Neural progenitor cell (in vitro differentiated cells): ENCODE measurements at regions not wholly inside any gene's neighbourhood (a gene's known extent, or its start where the extent isn't known, plus 50 kb on each side); places are given as distances from the start of the nearest gene placed in this dataset.
"Not testable (repeated sequence)": the region's sequence is repeated elsewhere in the genome, so short reads cannot be mapped to it uniquely, and the experiment has no call there.

Experiments used
- DNase-seq: peaks from one replicate; pipeline ENCODE4 v3.0.0-alpha.2; 2016; ENCODE audit warnings: low spot score
- H2AFZ ChIP-seq: fragments of 200-600 bp; sonication (generic); replicated peaks from 2 replicates; pipeline ENCODE4 v1.6.1; 2016; ENCODE audit warnings: antibody characterized with exemption
- H3F3A ChIP-seq: fragments of 200-600 bp; sonication (generic); 2 replicates; pipeline ENCODE4 v1.6.1; 2016; ENCODE audit warnings: antibody characterized with exemption, low read depth
- H3K27ac ChIP-seq: fragments of 200-600 bp; sonication (generic); 2 replicates; pipeline ENCODE4 v1.5.1; 2016; ENCODE audit warnings: mild to moderate bottlenecking
- H3K27me3 ChIP-seq: fragments of 200-600 bp; sonication (generic); 2 replicates; pipeline ENCODE4 v1.6.1; 2016; ENCODE audit warnings: mild to moderate bottlenecking, moderate library complexity
- H3K36me3 ChIP-seq: fragments of 200-600 bp; sonication (generic); 2 replicates; pipeline ENCODE4 v1.5.1; 2016
- H3K4me1 ChIP-seq: fragments of 200-600 bp; sonication (generic); 2 replicates; pipeline ENCODE4 v1.6.1; 2016; ENCODE audit warnings: mixed run types
- H3K4me2 ChIP-seq: fragments of 200-600 bp; sonication (generic); 2 replicates; pipeline ENCODE4 v1.6.1; 2016
- H3K4me3 ChIP-seq: fragments of 200-600 bp; sonication (generic); 2 replicates; pipeline ENCODE4 v1.5.1; 2016
- H3K79me2 ChIP-seq: fragments of 200-600 bp; sonication (generic); 2 replicates; pipeline ENCODE4 v1.6.1; 2016; ENCODE audit warnings: low read depth
- H3K9ac ChIP-seq: fragments of 200-600 bp; sonication (generic); 2 replicates; pipeline ENCODE4 v1.6.1; 2016
- H3K9me3 ChIP-seq: fragments of 200-600 bp; sonication (generic); 2 replicates; pipeline ENCODE4 v1.5.1; 2016; ENCODE audit warnings: low read depth
- H4K20me1 ChIP-seq: fragments of 200-600 bp; sonication (generic); 2 replicates; pipeline ENCODE4 v1.6.1; 2016; ENCODE audit warnings: low read depth
- H3K27ac Mint-ChIP-seq: 3 replicates; pipeline ENCODE4 v1.8.0; 2021; ENCODE audit warnings: mixed read lengths
- H3K27me3 Mint-ChIP-seq: 2 replicates; pipeline ENCODE4 v1.8.0; 2022; ENCODE audit warnings: low read depth, mild to moderate bottlenecking, inconsistent platforms, moderate library complexity, mixed read lengths; ENCODE audit not compliant: insufficient read depth
- H3K36me3 Mint-ChIP-seq: 3 replicates; pipeline ENCODE4 v1.8.0; 2021; ENCODE audit warnings: mixed read lengths
- H3K4me1 Mint-ChIP-seq: 3 replicates; pipeline ENCODE4 v1.8.0; 2021; ENCODE audit warnings: mixed read lengths
- H3K4me3 Mint-ChIP-seq: 3 replicates; pipeline ENCODE4 v1.8.0; 2021; ENCODE audit warnings: mild to moderate bottlenecking, moderate library complexity, mixed read lengths
- H3K9me3 Mint-ChIP-seq: 3 replicates; pipeline ENCODE4 v1.8.0; 2020; ENCODE audit warnings: mixed read lengths
- EZH2 ChIP-seq: fragments of 200-600 bp; sonication (generic); IDR thresholded peaks from 2 replicates; pipeline ENCODE4 v1.6.1; 2017; ENCODE audit warnings: antibody characterized with exemption, mild to moderate bottlenecking, moderate library complexity
- EZH2phosphoT487 ChIP-seq: fragments of 200-600 bp; sonication (generic); IDR thresholded peaks from 2 replicates; pipeline ENCODE4 v1.6.1; 2017; ENCODE audit warnings: antibody characterized with exemption
- TF ChIP-seq, protein P1 (sequence below): fragments of 200-600 bp; sonication (generic); IDR thresholded peaks from 2 replicates; pipeline ENCODE4 v1.5.1; 2017; ENCODE audit warnings: antibody characterized with exemption, mild to moderate bottlenecking

- Mint-ChIP-seq H3K27ac (peak overlapping the region; percentile 9), H3K4me3 (no peak overlapping the region), H3K4me1 (peaks cover 17% of the 10 kb centered on the region), H3K27me3 (peaks cover 3% of the 10 kb centered on the region), H3K36me3 (peaks cover 3% of the 10 kb centered on the region), H3K9me3 (peaks cover 8% of the 10 kb centered on the region)
- H3K9me3 ChIP-seq: peaks cover 4% of the 10 kb centered on the region
- no peaks in the 10 kb centered on the region for H3F3A ChIP-seq
- H4K20me1 ChIP-seq: no peaks in the 10 kb centered on the region
- no peaks in the 10 kb centered on the region for H3K27me3 ChIP-seq
- no peak overlapping the region for H3K27ac ChIP-seq
- no peaks in the 10 kb centered on the region for H3K36me3 ChIP-seq
- no peak overlapping the region for H3K4me2 ChIP-seq
- no peak overlapping the region for H2AFZ ChIP-seq
- no peak overlapping the region for H3K4me3 ChIP-seq
- H3K9ac ChIP-seq: no peak overlapping the region
- TF ChIP-seq EZH2 (no peak), EZH2phosphoT487 (no peak)
- TF ChIP-seq, protein P1, sequence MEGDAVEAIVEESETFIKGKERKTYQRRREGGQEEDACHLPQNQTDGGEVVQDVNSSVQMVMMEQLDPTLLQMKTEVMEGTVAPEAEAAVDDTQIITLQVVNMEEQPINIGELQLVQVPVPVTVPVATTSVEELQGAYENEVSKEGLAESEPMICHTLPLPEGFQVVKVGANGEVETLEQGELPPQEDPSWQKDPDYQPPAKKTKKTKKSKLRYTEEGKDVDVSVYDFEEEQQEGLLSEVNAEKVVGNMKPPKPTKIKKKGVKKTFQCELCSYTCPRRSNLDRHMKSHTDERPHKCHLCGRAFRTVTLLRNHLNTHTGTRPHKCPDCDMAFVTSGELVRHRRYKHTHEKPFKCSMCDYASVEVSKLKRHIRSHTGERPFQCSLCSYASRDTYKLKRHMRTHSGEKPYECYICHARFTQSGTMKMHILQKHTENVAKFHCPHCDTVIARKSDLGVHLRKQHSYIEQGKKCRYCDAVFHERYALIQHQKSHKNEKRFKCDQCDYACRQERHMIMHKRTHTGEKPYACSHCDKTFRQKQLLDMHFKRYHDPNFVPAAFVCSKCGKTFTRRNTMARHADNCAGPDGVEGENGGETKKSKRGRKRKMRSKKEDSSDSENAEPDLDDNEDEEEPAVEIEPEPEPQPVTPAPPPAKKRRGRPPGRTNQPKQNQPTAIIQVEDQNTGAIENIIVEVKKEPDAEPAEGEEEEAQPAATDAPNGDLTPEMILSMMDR: no peak
- DNase-seq: no peak
- H3K4me1 ChIP-seq: peaks cover 21% of the 10 kb centered on the region
- no peaks in the 10 kb centered on the region for H3K79me2 ChIP-seq
Observed at GRCh38 chr9:87022178-87022577, 74.9 kb upstream of the GAS1 start.

- Histone ChIP-seq H3K9me3 (peaks cover 4% of the 10 kb centered on the region), H3K4me1 (peaks cover 6% of the 10 kb centered on the region), H3K79me2 (no peaks in the 10 kb centered on the region), H3F3A (no peaks in the 10 kb centered on the region), H3K9ac (no peak overlapping the region), H3K27me3 (no peaks in the 10 kb centered on the region), H3K27ac (no peak overlapping the region), H2AFZ (no peak overlapping the region), H3K4me2 (no peak overlapping the region), H4K20me1 (no peaks in the 10 kb centered on the region), H3K36me3 (no peaks in the 10 kb centered on the region), H3K4me3 (no peak overlapping the region)
- H3K27me3 Mint-ChIP-seq: peaks cover 3% of the 10 kb centered on the region
- no peak for DNase-seq
- H3K36me3 Mint-ChIP-seq: no peaks in the 10 kb centered on the region
- no peak overlapping the region for H3K4me3 Mint-ChIP-seq
- no peak overlapping the region for H3K27ac Mint-ChIP-seq
- peaks cover 3% of the 10 kb centered on the region for H3K9me3 Mint-ChIP-seq
- peaks cover 11% of the 10 kb centered on the region for H3K4me1 Mint-ChIP-seq
- TF ChIP-seq EZH2phosphoT487 (no peak), EZH2 (no peak)
- TF ChIP-seq, protein P1: no peak
Observed at GRCh38 chr9:87026204-87026603, 78.9 kb upstream of the GAS1 start.

- H4K20me1 ChIP-seq, H3K27me3 Mint-ChIP-seq: not testable (repeated sequence)
Observed at GRCh38 chr9:87028836-87029235, 81.5 kb upstream of the GAS1 start.

GRCh38 chr9:87029905-87030304 is 82.6 kb upstream of the GAS1 start:
- H3K27ac Mint-ChIP-seq: no peak overlapping the region
- H3K36me3 Mint-ChIP-seq: no peaks in the 10 kb centered on the region
- peaks cover 6% of the 10 kb centered on the region for H3K4me1 ChIP-seq
- H3K27ac ChIP-seq: no peak overlapping the region
- DNase-seq: no peak
- no peak overlapping the region for H3K9ac ChIP-seq
- H3K79me2 ChIP-seq: no peaks in the 10 kb centered on the region
- no peaks in the 10 kb centered on the region for H3K36me3 ChIP-seq
- no peaks in the 10 kb centered on the region for H3K9me3 Mint-ChIP-seq
- no peak overlapping the region for H2AFZ ChIP-seq
- no peaks in the 10 kb centered on the region for H3F3A ChIP-seq
- H3K4me1 Mint-ChIP-seq: peaks cover 9% of the 10 kb centered on the region
- H4K20me1 ChIP-seq: no peaks in the 10 kb centered on the region
- H3K9me3 ChIP-seq: peaks cover 4% of the 10 kb centered on the region
- TF ChIP-seq EZH2 (no peak), EZH2phosphoT487 (no peak)
- TF ChIP-seq, protein P1: no peak
- no peak overlapping the region for H3K4me2 ChIP-seq
- H3K4me3 Mint-ChIP-seq: no peak overlapping the region
- no peaks in the 10 kb centered on the region for H3K27me3 ChIP-seq
- no peaks in the 10 kb centered on the region for H3K27me3 Mint-ChIP-seq
- no peak overlapping the region for H3K4me3 ChIP-seq

More at GRCh38 chr9:87028836-87029235, 81.5 kb upstream of the GAS1 start:
- not testable (repeated sequence) for H3K9me3 Mint-ChIP-seq, H3K4me3 ChIP-seq, H3K4me1 Mint-ChIP-seq, H3F3A ChIP-seq, H3K27me3 ChIP-seq, H3K9ac ChIP-seq, H3K79me2 ChIP-seq, DNase-seq, H3K4me2 ChIP-seq, H3K4me3 Mint-ChIP-seq, H3K9me3 ChIP-seq, H3K4me1 ChIP-seq, H2AFZ ChIP-seq, H3K27ac ChIP-seq, H3K27ac Mint-ChIP-seq, H3K36me3 Mint-ChIP-seq, H3K36me3 ChIP-seq
